ENCODE measurements at regions not wholly inside any gene's neighbourhood (a gene's known extent, or its start where the extent isn't known, plus 50 kb on each side); places are given as distances from the start of the nearest gene placed in this dataset.

DNA sequence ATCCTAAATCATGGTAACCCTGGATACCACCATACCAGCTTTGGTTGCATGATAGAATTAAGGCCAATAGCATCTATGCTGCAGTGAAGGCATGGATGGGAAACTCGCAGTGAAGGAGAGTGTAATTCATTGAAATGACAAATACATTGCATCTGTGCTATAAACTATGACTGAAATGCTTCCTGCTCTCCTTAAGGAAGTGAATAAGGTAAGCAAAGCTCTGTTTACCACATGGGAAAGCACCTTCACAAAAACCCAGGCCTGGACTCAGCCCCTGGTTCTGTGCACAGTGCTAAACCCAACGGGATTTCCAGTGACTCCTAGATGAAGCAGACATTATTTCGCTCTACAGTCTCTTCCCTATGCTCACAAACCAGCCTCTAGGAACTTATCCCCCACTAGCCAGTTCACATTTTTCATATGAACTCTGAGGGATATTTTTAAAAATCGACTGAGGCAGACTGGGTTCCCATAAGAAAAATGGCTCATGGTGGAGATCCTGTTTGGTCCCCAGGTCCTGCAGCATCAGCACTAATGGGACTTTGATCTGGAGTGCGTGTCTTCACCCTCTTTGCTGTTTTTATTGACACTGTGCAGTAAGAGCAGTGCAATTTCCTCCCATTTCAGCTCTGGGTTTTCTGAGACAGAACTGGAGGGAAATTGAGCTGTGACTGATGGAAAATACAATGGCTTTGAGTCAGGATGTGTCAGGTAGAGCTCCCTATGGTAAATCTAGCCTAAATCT, 362.7 kb downstream of the SIPA1L2 start:
- no peaks in the 10 kb centered on the region for H3K9me2 ChIP-seq (replicated peaks; ENCODE audit: control insufficient read depth, low read length)
- H3K4me1 ChIP-seq (ENCODE audit: control insufficient read depth, low read length), result no peaks in the 10 kb centered on the region
- no peaks in the 10 kb centered on the region for H4K20me1 ChIP-seq (ENCODE audit: control insufficient read depth, insufficient read depth, low read depth, low read length)
- no peak overlapping the region for H3K4me2 ChIP-seq (ENCODE audit: low read length)
- no peaks in the 10 kb centered on the region for H3K9me3 ChIP-seq (ENCODE audit: control insufficient read depth, insufficient read depth, low read length)
- no peak overlapping the region for H3K4me3 ChIP-seq (ENCODE audit: low read length)
- no peak for TF ChIP-seq EZH2phosphoT487 (IDR thresholded peaks at IDR 0.05; ENCODE audit: borderline replicate concordance, low read length)
- TF ChIP-seq, protein P1, sequence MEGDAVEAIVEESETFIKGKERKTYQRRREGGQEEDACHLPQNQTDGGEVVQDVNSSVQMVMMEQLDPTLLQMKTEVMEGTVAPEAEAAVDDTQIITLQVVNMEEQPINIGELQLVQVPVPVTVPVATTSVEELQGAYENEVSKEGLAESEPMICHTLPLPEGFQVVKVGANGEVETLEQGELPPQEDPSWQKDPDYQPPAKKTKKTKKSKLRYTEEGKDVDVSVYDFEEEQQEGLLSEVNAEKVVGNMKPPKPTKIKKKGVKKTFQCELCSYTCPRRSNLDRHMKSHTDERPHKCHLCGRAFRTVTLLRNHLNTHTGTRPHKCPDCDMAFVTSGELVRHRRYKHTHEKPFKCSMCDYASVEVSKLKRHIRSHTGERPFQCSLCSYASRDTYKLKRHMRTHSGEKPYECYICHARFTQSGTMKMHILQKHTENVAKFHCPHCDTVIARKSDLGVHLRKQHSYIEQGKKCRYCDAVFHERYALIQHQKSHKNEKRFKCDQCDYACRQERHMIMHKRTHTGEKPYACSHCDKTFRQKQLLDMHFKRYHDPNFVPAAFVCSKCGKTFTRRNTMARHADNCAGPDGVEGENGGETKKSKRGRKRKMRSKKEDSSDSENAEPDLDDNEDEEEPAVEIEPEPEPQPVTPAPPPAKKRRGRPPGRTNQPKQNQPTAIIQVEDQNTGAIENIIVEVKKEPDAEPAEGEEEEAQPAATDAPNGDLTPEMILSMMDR (IDR thresholded peaks at IDR 0.05; ENCODE audit: low read depth, low read length, poor library complexity, severe bottlenecking), result no peak
- H3K79me2 ChIP-seq (ENCODE audit: control insufficient read depth, low read length), result no peaks in the 10 kb centered on the region
- no peaks in the 10 kb centered on the region for H3K27me3 ChIP-seq (ENCODE audit: control insufficient read depth, low read length)
- no peak overlapping the region for H3K27ac ChIP-seq (ENCODE audit: low read depth, low read length)
- H3K36me3 ChIP-seq (ENCODE audit: control insufficient read depth, low read length), result no peaks in the 10 kb centered on the region
- H3F3A ChIP-seq (ENCODE audit: control insufficient read depth, insufficient read depth), result no peaks in the 10 kb centered on the region

DNA sequence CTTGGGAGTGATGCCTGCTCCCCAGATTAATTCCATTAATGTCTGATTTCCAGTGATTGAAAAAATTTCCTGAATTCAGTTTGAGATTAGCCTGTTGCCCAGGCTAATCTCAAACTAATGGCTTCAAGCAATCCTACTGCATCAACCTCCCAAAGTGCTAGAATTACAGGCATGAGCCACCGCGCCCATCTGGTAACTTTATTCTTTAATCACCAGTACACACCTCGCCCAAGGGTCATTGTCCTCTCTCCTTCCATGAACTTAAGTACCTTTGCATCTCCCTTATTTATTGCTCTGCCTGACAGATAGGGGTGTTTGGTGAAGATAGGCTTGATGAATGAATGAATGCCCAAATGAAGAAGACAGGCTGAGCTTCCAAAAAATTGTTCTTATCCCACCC, 366.5 kb downstream of the SIPA1L2 start:
- Histone ChIP-seq H3F3A (ENCODE audit: control insufficient read depth, insufficient read depth) (no peaks in the 10 kb centered on the region), H3K4me2 (ENCODE audit: low read length) (no peak overlapping the region), H3K27me3 (ENCODE audit: control insufficient read depth, low read length) (no peaks in the 10 kb centered on the region), H4K20me1 (ENCODE audit: control insufficient read depth, insufficient read depth, low read depth, low read length) (no peaks in the 10 kb centered on the region), H3K36me3 (ENCODE audit: control insufficient read depth, low read length) (no peaks in the 10 kb centered on the region), H3K9me3 (ENCODE audit: control insufficient read depth, insufficient read depth, low read length) (no peaks in the 10 kb centered on the region), H3K27ac (ENCODE audit: low read depth, low read length) (no peak overlapping the region), H3K4me1 (ENCODE audit: control insufficient read depth, low read length) (no peaks in the 10 kb centered on the region), H3K79me2 (ENCODE audit: control insufficient read depth, low read length) (no peaks in the 10 kb centered on the region), H3K9me2 (replicated peaks; ENCODE audit: control insufficient read depth, low read length) (no peaks in the 10 kb centered on the region), H3K4me3 (ENCODE audit: low read length) (no peak overlapping the region)
- no peak for TF ChIP-seq EZH2phosphoT487 (IDR thresholded peaks at IDR 0.05; ENCODE audit: borderline replicate concordance, low read length)
- TF ChIP-seq, protein P1 (IDR thresholded peaks at IDR 0.05; ENCODE audit: low read depth, low read length, poor library complexity, severe bottlenecking), result no peak

GRCh38 chr1:232262991-232263390, 366.9 kb downstream of the SIPA1L2 start:
- no peaks in the 10 kb centered on the region for H3K9me2 ChIP-seq (replicated peaks; ENCODE audit: control insufficient read depth, low read length)
- no peaks in the 10 kb centered on the region for H3K9me3 ChIP-seq (ENCODE audit: control insufficient read depth, insufficient read depth, low read length)
- no peak overlapping the region for H3K27ac ChIP-seq (ENCODE audit: low read depth, low read length)
- H3K4me1 ChIP-seq (ENCODE audit: control insufficient read depth, low read length), result no peaks in the 10 kb centered on the region
- H3K79me2 ChIP-seq (ENCODE audit: control insufficient read depth, low read length), result no peaks in the 10 kb centered on the region
- H3K36me3 ChIP-seq (ENCODE audit: control insufficient read depth, low read length), result no peaks in the 10 kb centered on the region
- TF ChIP-seq EZH2phosphoT487 (IDR thresholded peaks at IDR 0.05; ENCODE audit: borderline replicate concordance, low read length), result no peak
- TF ChIP-seq, protein P1 (IDR thresholded peaks at IDR 0.05; ENCODE audit: low read depth, low read length, poor library complexity, severe bottlenecking), result no peak
- H3K4me3 ChIP-seq (ENCODE audit: low read length), result no peak overlapping the region
- no peaks in the 10 kb centered on the region for H3F3A ChIP-seq (ENCODE audit: control insufficient read depth, insufficient read depth)
- no peaks in the 10 kb centered on the region for H4K20me1 ChIP-seq (ENCODE audit: control insufficient read depth, insufficient read depth, low read depth, low read length)
- H3K4me2 ChIP-seq (ENCODE audit: low read length), result no peak overlapping the region
- H3K27me3 ChIP-seq (ENCODE audit: control insufficient read depth, low read length), result no peaks in the 10 kb centered on the region

Data from DOHH2 (cell line).